ENCODE measurements at regions not wholly inside any gene's neighbourhood (a gene's known extent, or its start where the extent isn't known, plus 50 kb on each side); places are given as distances from the start of the nearest gene placed in this dataset.
A peak's percentile ranks its signal among the peaks of the same experiment; 100 is the strongest.

- ATAC-seq (no peak), DNase-seq (no peak)
- Histone ChIP-seq H3K4me1 (peaks cover 0 to 9% (median 0%) of the 10 kb centered on the region in 12 donors), H3K27me3 (no peaks in the 10 kb centered on the region), H3K9me3 (no peaks in the 10 kb centered on the region), H3K27ac (peak overlapping the region in 8 of 12 donors; percentile 16 to 65 (median 42)), H3K4me3 (no peak overlapping the region), H3K36me3 (no peaks in the 10 kb centered on the region)
- intact Hi-C loops (cut with DNase I) = loop anchor here in 1 of 10 donors (10.0 kb wide), 1 partner anchor 626 kb away; no protein-coding TSS in a partner anchor
- TF ChIP-seq POLR2A (IDR thresholded peaks at IDR 0.05) (no peak), CTCF (IDR thresholded peaks at IDR 0.05) (no peak)
- WGBS, 4 donors = 74 to 80% (median 76%) methylated on average over 3 of the region's 3 CpGs
Observed at GRCh38 chr12:63070709-63071108, 80.3 kb downstream of the AVPR1A start.

- intact Hi-C loops (cut with DNase I) = loop anchor here (5.0 to 10.0 kb wide), 12 partner anchors 253 to 635 kb away; no protein-coding TSS in a partner anchor
- WGBS, 4 donors = 62 to 70% (median 67%) methylated on average over 3 of the region's 3 CpGs
Observed at GRCh38 chr12:63069860-63070617, 81.0 kb downstream of the AVPR1A start.

GRCh38 chr12:63068857-63069442 lies 82.1 kb downstream of the AVPR1A start:
- TF ChIP-seq POLR2A (IDR thresholded peaks at IDR 0.05) (no peak), CTCF (IDR thresholded peaks at IDR 0.05) (peak; percentile 22 to 70 (median 58))
- no peak overlapping the region for H3K4me3 ChIP-seq
- intact Hi-C loops (cut with DNase I) = loop anchor here in 9 of 10 donors (5.0 to 10.0 kb wide), 11 partner anchors 252 to 634 kb away; no protein-coding TSS in a partner anchor
- 9 to 22% (median 14%) methylated on average over 2 of the region's 2 CpGs for WGBS, 4 donors
- ATAC-seq (no peak), DNase-seq (no peak)
- H3K9me3 ChIP-seq = no peaks in the 10 kb centered on the region
- H3K27ac ChIP-seq = peak overlapping the region in 5 of 12 donors; percentile 6 to 25 (median 16)
- H3K4me1 ChIP-seq = peaks cover 0 to 9% (median 0%) of the 10 kb centered on the region in 12 donors
- H3K36me3 ChIP-seq = no peaks in the 10 kb centered on the region
- H3K27me3 ChIP-seq = no peaks in the 10 kb centered on the region

More at GRCh38 chr12:63069860-63070617, 81.0 kb downstream of the AVPR1A start:
- no peaks in the 10 kb centered on the region for H3K36me3 ChIP-seq
- ATAC-seq = peak in 3 of 4 donors; percentile 42 to 75 (median 73)
- H3K4me1 ChIP-seq = peaks cover 0 to 9% (median 0%) of the 10 kb centered on the region in 12 donors
- H3K9me3 ChIP-seq = no peaks in the 10 kb centered on the region
- peak overlapping the region in 9 of 12 donors; percentile 15 to 65 (median 40) for H3K27ac ChIP-seq
- TF ChIP-seq POLR2A (IDR thresholded peaks at IDR 0.05) (no peak), CTCF (IDR thresholded peaks at IDR 0.05) (no peak)
- H3K4me3 ChIP-seq = no peak overlapping the region
- DNase-seq = no peak
- no peaks in the 10 kb centered on the region for H3K27me3 ChIP-seq

GRCh38 chr12:63066782-63067181 lies 84.2 kb downstream of the AVPR1A start:
- Histone ChIP-seq H3K27me3 (no peaks in the 10 kb centered on the region), H3K4me1 (peaks cover 0 to 9% (median 0%) of the 10 kb centered on the region in 12 donors), H3K36me3 (no peaks in the 10 kb centered on the region), H3K27ac (no peak overlapping the region), H3K9me3 (no peaks in the 10 kb centered on the region), H3K4me3 (no peak overlapping the region)
- TF ChIP-seq POLR2A (IDR thresholded peaks at IDR 0.05) (no peak), CTCF (IDR thresholded peaks at IDR 0.05) (no peak)
- no peak for ATAC-seq
- intact Hi-C loops (cut with DNase I) = loop anchor here in 9 of 10 donors (5.0 to 10.0 kb wide), 11 partner anchors 249 to 632 kb away; no protein-coding TSS in a partner anchor
- 49 to 55% (median 53%) methylated on average over 3 to 4 of the region's 4 CpGs for WGBS, 4 donors
- no peak for DNase-seq
